GM19463 (cell line): ENCODE measurements at regions not wholly inside any gene's neighbourhood (a gene's known extent, or its start where the extent isn't known, plus 50 kb on each side); places are given as distances from the start of the nearest gene placed in this dataset.
"Not testable (repeated sequence)": the region's sequence is repeated elsewhere in the genome, so short reads cannot be mapped to it uniquely, and the experiment has no call there.

Source experiments
- ATAC-seq: cut with Tn5 transposase; IDR thresholded peaks from one replicate; pipeline ENCODE4 v1.9.1; 2021; ENCODE audit warnings: mild to moderate bottlenecking, moderate library complexity; ENCODE audit not compliant: unreplicated experiment

GRCh38 chr2:150219861-150220260 lies 267.6 kb downstream of the RND3 start:
- ATAC-seq = no peak

- no peak for ATAC-seq
Measured at GRCh38 chr2:150215041-150215440, 272.4 kb downstream of the RND3 start.

- ATAC-seq = no peak
Measured at GRCh38 chr2:150214626-150215025, 272.8 kb downstream of the RND3 start.

- no peak for ATAC-seq
Measured at GRCh38 chr2:150212722-150213171, 274.7 kb downstream of the RND3 start.

- no peak for ATAC-seq
Measured at GRCh38 chr2:150211164-150211631, 276.3 kb downstream of the RND3 start.

GRCh38 chr2:150209746-150210145 lies 277.7 kb downstream of the RND3 start:
- ATAC-seq = no peak

- ATAC-seq = no peak
Measured at GRCh38 chr2:150208689-150209088, 278.8 kb downstream of the RND3 start.

- ATAC-seq = no peak
Measured at GRCh38 chr2:150207979-150208378, 279.5 kb downstream of the RND3 start.

GRCh38 chr2:150204451-150204850 lies 283.0 kb downstream of the RND3 start:
- ATAC-seq = no peak

- ATAC-seq = not testable (repeated sequence)
Measured at GRCh38 chr2:150194816-150195215, 292.7 kb downstream of the RND3 start.

- ATAC-seq = no peak
Measured at GRCh38 chr2:150192701-150193100, 294.8 kb downstream of the RND3 start.

GRCh38 chr2:150191349-150191748 lies 296.1 kb downstream of the RND3 start:
- ATAC-seq = no peak

GRCh38 chr2:150190546-150190945 lies 296.9 kb downstream of the RND3 start:
- no peak for ATAC-seq

- ATAC-seq = no peak
Measured at GRCh38 chr2:150188800-150189199, 298.7 kb downstream of the RND3 start.

GRCh38 chr2:150188177-150188576 lies 299.3 kb downstream of the RND3 start:
- ATAC-seq = no peak

- ATAC-seq = no peak
Measured at GRCh38 chr2:150182566-150183235, 304.8 kb downstream of the RND3 start.

GRCh38 chr2:150178591-150178990 lies 308.9 kb downstream of the RND3 start:
- ATAC-seq = no peak

GRCh38 chr2:150174971-150175421 lies 312.5 kb downstream of the RND3 start:
- ATAC-seq = no peak

- no peak for ATAC-seq
Measured at GRCh38 chr2:150174056-150174805, 313.2 kb downstream of the RND3 start.

- ATAC-seq = no peak
Measured at GRCh38 chr2:150171065-150171548, 316.4 kb downstream of the RND3 start.

- ATAC-seq = no peak
Measured at GRCh38 chr2:150169237-150169629, 318.2 kb downstream of the RND3 start.
